Adrenal gland (tissue), 5 donors: ENCODE measurements at regions not wholly inside any gene's neighbourhood (a gene's known extent, or its start where the extent isn't known, plus 50 kb on each side); places are given as distances from the start of the nearest gene placed in this dataset.

Experiments
- CTCF ChIP-seq, 6 experiments: fragments of 450-650 bp in 4 of 6; fragments of 200-600 bp in 2 of 6; sonication (generic) in 1 of 6; IDR thresholded peaks; 1 replicate in 5 of 6; 2 replicates in 1 of 6; pipeline versions ENCODE4 v1.5.1 to v1.8.0; 2016 to 2021; ENCODE audit warnings: antibody characterized with exemption in 6 of 6, mild to moderate bottlenecking in 2 of 6, moderate library complexity in 1 of 6
- POLR2A ChIP-seq, 2 donors: fragments of 450-650 bp; IDR thresholded peaks; one replicate each; pipeline ENCODE4 v1.6.1; 2017; ENCODE audit warnings: antibody characterized with exemption in 2 of 2, mild to moderate bottlenecking in 2 of 2, moderate library complexity in 1 of 2
- donor health status: DM: no; HTN: no; CAD: no.

DNA sequence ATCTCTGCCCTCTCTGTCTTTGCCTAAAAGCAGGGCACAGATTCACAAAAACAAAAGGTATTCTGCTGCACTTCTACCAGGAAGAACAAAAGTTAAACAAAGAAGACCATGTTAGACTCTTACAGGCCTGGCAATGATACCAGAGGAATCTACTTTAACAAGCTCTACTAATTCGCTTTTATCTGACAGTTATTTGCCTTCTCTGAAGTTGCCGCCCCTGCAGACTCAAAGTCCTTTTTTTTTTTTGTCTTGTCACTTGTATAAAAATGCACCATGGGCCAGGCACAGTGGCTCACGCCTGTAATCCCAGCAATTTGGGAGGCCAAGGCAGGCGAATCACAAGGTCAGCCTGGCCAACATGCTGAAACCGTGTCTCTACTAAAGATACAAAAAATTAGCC lies 176.5 kb upstream of the UBL3 start:
- TF ChIP-seq POLR2A (IDR thresholded peaks at IDR 0.05) (no peak), CTCF (IDR thresholded peaks at IDR 0.05) (no peak)
